ENCODE measurements at regions not wholly inside any gene's neighbourhood (a gene's known extent, or its start where the extent isn't known, plus 50 kb on each side); places are given as distances from the start of the nearest gene placed in this dataset.

DNA sequence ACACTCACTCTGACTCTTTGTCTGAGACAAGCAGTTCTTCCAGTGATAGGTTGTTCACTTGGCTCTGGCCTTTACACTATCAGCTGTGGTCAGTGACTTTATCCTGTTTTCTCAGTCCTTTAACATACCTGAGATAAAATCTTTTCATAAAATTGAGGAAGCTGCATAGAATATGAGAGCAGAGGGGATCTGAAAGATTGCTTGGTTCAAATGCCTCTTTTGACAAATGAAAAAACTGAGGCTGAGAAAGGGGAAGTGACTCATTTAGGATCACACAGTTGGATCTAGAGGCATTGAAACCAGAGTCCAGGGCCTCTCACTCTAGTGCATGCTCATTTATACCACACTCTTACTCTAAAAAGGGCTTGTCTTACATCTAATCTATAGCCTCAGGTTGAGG is 277.0 kb upstream of the TBX18 start:
- TF ChIP-seq, protein P1, sequence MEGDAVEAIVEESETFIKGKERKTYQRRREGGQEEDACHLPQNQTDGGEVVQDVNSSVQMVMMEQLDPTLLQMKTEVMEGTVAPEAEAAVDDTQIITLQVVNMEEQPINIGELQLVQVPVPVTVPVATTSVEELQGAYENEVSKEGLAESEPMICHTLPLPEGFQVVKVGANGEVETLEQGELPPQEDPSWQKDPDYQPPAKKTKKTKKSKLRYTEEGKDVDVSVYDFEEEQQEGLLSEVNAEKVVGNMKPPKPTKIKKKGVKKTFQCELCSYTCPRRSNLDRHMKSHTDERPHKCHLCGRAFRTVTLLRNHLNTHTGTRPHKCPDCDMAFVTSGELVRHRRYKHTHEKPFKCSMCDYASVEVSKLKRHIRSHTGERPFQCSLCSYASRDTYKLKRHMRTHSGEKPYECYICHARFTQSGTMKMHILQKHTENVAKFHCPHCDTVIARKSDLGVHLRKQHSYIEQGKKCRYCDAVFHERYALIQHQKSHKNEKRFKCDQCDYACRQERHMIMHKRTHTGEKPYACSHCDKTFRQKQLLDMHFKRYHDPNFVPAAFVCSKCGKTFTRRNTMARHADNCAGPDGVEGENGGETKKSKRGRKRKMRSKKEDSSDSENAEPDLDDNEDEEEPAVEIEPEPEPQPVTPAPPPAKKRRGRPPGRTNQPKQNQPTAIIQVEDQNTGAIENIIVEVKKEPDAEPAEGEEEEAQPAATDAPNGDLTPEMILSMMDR (IDR thresholded peaks at IDR 0.05; ENCODE audit: low read depth, low read length), result no peak
- Histone ChIP-seq H3K36me3 (no peaks in the 10 kb centered on the region), H3K4me3 (ENCODE audit: low read depth, low read length) (no peak overlapping the region), H3K27ac (no peak overlapping the region), H3K27me3 (ENCODE audit: insufficient read depth, low read depth, severe bottlenecking) (peaks cover 47% of the 10 kb centered on the region), H3K9me3 (ENCODE audit: severe bottlenecking) (peaks cover 2% of the 10 kb centered on the region)
- no peak for DNase-seq

DNA sequence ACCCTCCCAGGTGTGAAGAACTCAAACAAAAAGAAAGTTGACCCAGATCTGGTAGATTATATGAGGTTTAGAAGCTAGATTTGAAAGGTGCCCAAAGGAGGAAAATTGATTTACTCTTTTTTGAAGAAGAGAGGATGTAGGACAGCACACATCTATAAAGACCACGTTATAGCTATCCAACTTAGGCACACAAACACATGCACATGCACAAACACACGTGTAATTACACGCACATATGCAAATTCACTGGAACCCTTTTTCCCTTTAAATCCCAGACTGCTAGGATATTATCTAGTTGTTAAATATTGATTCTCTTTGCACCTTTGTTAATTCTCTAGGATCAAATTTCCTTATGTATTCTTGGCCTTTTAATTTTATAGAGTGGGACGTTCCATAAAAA is 272.8 kb upstream of the TBX18 start:
- H3K9me3 ChIP-seq (ENCODE audit: severe bottlenecking), result peaks cover 12% of the 10 kb centered on the region
- H3K36me3 ChIP-seq, result no peaks in the 10 kb centered on the region
- H3K27me3 ChIP-seq (ENCODE audit: insufficient read depth, low read depth, severe bottlenecking), result peaks cover 50% of the 10 kb centered on the region
- TF ChIP-seq, protein P1 (IDR thresholded peaks at IDR 0.05; ENCODE audit: low read depth, low read length), result no peak
- no peak for DNase-seq
- no peak overlapping the region for H3K27ac ChIP-seq
- no peak overlapping the region for H3K4me3 ChIP-seq (ENCODE audit: low read depth, low read length)

DNA sequence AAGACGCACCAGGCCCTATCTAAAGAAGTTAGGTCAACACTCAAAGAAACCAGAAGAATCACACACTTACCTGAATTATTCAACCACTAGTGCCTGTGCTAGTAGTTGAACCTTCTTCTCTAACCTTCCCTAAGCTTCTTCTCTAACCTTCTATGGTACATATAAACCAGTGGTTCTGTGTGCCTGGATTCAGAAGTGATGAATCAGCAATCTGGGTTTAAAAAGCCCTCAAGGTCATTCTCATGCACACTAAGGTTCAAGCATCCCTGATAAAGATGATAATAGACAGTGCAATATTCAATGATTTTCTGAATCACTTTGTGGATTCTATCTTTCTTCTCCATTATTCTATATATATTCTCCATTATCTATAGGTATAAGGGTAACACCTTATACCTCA is 271.4 kb upstream of the TBX18 start:
- DNase-seq, result no peak
- no peak overlapping the region for H3K27ac ChIP-seq
- peaks cover 12% of the 10 kb centered on the region for H3K9me3 ChIP-seq (ENCODE audit: severe bottlenecking)
- H3K36me3 ChIP-seq, result no peaks in the 10 kb centered on the region
- TF ChIP-seq, protein P1 (IDR thresholded peaks at IDR 0.05; ENCODE audit: low read depth, low read length), result no peak
- peaks cover 49% of the 10 kb centered on the region for H3K27me3 ChIP-seq (ENCODE audit: insufficient read depth, low read depth, severe bottlenecking)
- H3K4me3 ChIP-seq (ENCODE audit: low read depth, low read length), result no peak overlapping the region

DNA sequence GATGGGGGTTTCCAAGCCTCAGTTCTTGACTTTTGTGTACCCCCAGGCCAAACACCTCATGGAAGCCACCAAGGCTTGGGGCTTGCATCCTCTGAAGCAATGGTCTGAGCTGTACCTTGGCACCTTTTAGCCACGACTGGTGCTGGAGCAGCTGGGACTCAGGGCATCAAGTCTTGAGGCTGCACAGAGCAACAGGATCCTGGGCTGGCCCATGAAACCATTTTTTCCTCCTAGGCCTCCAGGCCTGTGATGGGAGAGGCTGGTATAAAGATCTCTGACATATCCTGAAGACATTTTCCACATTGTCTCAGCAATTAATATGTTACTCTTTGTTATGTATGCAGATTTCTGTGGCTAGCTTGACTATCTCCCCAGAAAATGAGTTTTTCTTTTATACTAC is 269.1 kb upstream of the TBX18 start:
- DNase-seq, result no peak
- TF ChIP-seq, protein P1 (IDR thresholded peaks at IDR 0.05; ENCODE audit: low read depth, low read length), result no peak
- H3K36me3 ChIP-seq, result no peaks in the 10 kb centered on the region
- no peak overlapping the region for H3K27ac ChIP-seq
- peaks cover 12% of the 10 kb centered on the region for H3K9me3 ChIP-seq (ENCODE audit: severe bottlenecking)
- H3K4me3 ChIP-seq (ENCODE audit: low read depth, low read length), result no peak overlapping the region
- peaks cover 52% of the 10 kb centered on the region for H3K27me3 ChIP-seq (ENCODE audit: insufficient read depth, low read depth, severe bottlenecking)

DNA sequence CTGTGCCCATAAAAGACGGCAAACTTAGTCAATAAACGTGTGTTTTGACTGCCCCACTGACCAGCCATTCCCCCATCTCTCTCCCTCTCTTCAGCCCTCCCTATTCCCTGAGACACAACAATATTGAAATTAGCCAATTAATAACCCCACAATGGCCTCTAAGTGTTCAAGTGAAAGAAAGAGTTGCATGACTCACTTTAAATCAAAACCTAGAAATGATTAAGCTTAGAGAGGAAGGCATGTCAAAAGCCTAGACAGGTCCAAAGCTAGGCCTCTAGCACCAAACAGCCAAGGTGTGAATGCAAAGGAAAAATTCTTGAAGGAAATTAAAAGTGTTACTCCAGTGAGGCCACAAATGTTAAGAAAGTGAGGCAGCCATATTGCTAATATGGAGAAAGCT is 261.6 kb upstream of the TBX18 start:
- no peak overlapping the region for H3K4me3 ChIP-seq (ENCODE audit: low read depth, low read length)
- H3K9me3 ChIP-seq (ENCODE audit: severe bottlenecking), result no peaks in the 10 kb centered on the region
- H3K36me3 ChIP-seq, result no peaks in the 10 kb centered on the region
- no peak overlapping the region for H3K27ac ChIP-seq
- peaks cover 54% of the 10 kb centered on the region for H3K27me3 ChIP-seq (ENCODE audit: insufficient read depth, low read depth, severe bottlenecking)
- DNase-seq, result no peak
- TF ChIP-seq, protein P1 (IDR thresholded peaks at IDR 0.05; ENCODE audit: low read depth, low read length), result no peak

DNA sequence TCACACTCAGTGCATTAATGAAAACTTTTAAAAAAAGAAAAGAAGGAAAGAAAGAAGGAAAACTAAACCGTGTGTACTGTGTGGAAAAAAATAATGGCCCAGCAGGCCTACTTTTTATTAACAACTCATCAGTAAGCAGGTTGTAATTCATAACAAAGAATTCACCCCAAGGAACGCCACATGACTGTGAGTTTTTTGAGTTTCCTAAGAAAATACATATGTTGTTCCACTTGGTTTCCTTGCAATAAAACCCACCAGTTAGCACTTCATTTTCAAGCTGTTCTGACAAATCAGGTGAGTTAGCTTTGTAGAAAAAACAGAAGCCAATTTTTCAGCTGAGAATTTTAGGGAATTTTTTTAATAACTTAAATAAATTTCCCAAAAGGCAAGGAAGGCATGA is 259.3 kb upstream of the TBX18 start:
- DNase-seq, result no peak

More for the DNA sequence above, 259.3 kb upstream of the TBX18 start:
- Histone ChIP-seq H3K36me3 (no peaks in the 10 kb centered on the region), H3K4me3 (ENCODE audit: low read depth, low read length) (no peak overlapping the region), H3K9me3 (ENCODE audit: severe bottlenecking) (no peaks in the 10 kb centered on the region), H3K27me3 (ENCODE audit: insufficient read depth, low read depth, severe bottlenecking) (peaks cover 62% of the 10 kb centered on the region), H3K27ac (no peak overlapping the region)
- TF ChIP-seq, protein P1 (IDR thresholded peaks at IDR 0.05; ENCODE audit: low read depth, low read length), result no peak
